K562 (cell line): ENCODE measurements at regions not wholly inside any gene's neighbourhood (a gene's known extent, or its start where the extent isn't known, plus 50 kb on each side); places are given as distances from the start of the nearest gene placed in this dataset.

Source experiments
- GTF2A2 ChIP-seq: IDR thresholded peaks from 2 replicates; pipeline ENCODE4 v1.6.1; 2016; ENCODE audit warnings: mild to moderate bottlenecking, missing genetic modification characterization, missing compliant biosample characterization
- MCM3 ChIP-seq: fragments of 450-650 bp; IDR thresholded peaks from 2 replicates; pipeline ENCODE4 v1.6.1; 2016
- TF ChIP-seq, protein P1 (sequence below): fragments of 200-600 bp; sonication (generic); IDR thresholded peaks from one replicate; pipeline ENCODE4 v1.6.1; 2012; ENCODE audit warnings: mild to moderate bottlenecking, low read depth, low read length, inconsistent platforms

- TF ChIP-seq, protein P1, sequence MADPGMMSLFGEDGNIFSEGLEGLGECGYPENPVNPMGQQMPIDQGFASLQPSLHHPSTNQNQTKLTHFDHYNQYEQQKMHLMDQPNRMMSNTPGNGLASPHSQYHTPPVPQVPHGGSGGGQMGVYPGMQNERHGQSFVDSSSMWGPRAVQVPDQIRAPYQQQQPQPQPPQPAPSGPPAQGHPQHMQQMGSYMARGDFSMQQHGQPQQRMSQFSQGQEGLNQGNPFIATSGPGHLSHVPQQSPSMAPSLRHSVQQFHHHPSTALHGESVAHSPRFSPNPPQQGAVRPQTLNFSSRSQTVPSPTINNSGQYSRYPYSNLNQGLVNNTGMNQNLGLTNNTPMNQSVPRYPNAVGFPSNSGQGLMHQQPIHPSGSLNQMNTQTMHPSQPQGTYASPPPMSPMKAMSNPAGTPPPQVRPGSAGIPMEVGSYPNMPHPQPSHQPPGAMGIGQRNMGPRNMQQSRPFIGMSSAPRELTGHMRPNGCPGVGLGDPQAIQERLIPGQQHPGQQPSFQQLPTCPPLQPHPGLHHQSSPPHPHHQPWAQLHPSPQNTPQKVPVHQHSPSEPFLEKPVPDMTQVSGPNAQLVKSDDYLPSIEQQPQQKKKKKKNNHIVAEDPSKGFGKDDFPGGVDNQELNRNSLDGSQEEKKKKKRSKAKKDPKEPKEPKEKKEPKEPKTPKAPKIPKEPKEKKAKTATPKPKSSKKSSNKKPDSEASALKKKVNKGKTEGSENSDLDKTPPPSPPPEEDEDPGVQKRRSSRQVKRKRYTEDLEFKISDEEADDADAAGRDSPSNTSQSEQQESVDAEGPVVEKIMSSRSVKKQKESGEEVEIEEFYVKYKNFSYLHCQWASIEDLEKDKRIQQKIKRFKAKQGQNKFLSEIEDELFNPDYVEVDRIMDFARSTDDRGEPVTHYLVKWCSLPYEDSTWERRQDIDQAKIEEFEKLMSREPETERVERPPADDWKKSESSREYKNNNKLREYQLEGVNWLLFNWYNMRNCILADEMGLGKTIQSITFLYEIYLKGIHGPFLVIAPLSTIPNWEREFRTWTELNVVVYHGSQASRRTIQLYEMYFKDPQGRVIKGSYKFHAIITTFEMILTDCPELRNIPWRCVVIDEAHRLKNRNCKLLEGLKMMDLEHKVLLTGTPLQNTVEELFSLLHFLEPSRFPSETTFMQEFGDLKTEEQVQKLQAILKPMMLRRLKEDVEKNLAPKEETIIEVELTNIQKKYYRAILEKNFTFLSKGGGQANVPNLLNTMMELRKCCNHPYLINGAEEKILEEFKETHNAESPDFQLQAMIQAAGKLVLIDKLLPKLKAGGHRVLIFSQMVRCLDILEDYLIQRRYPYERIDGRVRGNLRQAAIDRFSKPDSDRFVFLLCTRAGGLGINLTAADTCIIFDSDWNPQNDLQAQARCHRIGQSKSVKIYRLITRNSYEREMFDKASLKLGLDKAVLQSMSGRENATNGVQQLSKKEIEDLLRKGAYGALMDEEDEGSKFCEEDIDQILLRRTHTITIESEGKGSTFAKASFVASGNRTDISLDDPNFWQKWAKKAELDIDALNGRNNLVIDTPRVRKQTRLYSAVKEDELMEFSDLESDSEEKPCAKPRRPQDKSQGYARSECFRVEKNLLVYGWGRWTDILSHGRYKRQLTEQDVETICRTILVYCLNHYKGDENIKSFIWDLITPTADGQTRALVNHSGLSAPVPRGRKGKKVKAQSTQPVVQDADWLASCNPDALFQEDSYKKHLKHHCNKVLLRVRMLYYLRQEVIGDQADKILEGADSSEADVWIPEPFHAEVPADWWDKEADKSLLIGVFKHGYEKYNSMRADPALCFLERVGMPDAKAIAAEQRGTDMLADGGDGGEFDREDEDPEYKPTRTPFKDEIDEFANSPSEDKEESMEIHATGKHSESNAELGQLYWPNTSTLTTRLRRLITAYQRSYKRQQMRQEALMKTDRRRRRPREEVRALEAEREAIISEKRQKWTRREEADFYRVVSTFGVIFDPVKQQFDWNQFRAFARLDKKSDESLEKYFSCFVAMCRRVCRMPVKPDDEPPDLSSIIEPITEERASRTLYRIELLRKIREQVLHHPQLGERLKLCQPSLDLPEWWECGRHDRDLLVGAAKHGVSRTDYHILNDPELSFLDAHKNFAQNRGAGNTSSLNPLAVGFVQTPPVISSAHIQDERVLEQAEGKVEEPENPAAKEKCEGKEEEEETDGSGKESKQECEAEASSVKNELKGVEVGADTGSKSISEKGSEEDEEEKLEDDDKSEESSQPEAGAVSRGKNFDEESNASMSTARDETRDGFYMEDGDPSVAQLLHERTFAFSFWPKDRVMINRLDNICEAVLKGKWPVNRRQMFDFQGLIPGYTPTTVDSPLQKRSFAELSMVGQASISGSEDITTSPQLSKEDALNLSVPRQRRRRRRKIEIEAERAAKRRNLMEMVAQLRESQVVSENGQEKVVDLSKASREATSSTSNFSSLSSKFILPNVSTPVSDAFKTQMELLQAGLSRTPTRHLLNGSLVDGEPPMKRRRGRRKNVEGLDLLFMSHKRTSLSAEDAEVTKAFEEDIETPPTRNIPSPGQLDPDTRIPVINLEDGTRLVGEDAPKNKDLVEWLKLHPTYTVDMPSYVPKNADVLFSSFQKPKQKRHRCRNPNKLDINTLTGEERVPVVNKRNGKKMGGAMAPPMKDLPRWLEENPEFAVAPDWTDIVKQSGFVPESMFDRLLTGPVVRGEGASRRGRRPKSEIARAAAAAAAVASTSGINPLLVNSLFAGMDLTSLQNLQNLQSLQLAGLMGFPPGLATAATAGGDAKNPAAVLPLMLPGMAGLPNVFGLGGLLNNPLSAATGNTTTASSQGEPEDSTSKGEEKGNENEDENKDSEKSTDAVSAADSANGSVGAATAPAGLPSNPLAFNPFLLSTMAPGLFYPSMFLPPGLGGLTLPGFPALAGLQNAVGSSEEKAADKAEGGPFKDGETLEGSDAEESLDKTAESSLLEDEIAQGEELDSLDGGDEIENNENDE: no peak
- TF ChIP-seq GTF2A2 (peak; percentile 64), MCM3 (no peak)
These were observed 264.3 kb upstream of the MAF start (continued) for GRCh38 chr16:79864781-79865391.
